Nephron (organoid): ENCODE measurements at regions not wholly inside any gene's neighbourhood (a gene's known extent, or its start where the extent isn't known, plus 50 kb on each side); places are given as distances from the start of the nearest gene placed in this dataset.

ENCODE experiments used
- H3K27ac Mint-ChIP-seq, 3 experiments: 2 replicates each; pipeline ENCODE4 v1.8.0; 2020; ENCODE audit warnings: mixed read lengths in 3 of 3, mild to moderate bottlenecking in 2 of 3, moderate library complexity in 1 of 3
- H3K27me3 Mint-ChIP-seq: 2 replicates; pipeline ENCODE4 v1.8.0; 2021; ENCODE audit warnings: low read depth, mild to moderate bottlenecking, moderate library complexity, mixed read lengths
- H3K36me3 Mint-ChIP-seq: 2 replicates; pipeline ENCODE4 v1.8.0; 2020; ENCODE audit warnings: low read depth, mixed read lengths
- H3K4me1 Mint-ChIP-seq: 2 replicates; pipeline ENCODE4 v1.8.0; 2020; ENCODE audit warnings: mixed read lengths
- H3K4me3 Mint-ChIP-seq, 3 experiments: 2 replicates each; pipeline ENCODE4 v1.8.0; 2020; ENCODE audit warnings: mild to moderate bottlenecking in 3 of 3, mixed read lengths in 3 of 3, moderate library complexity in 2 of 3
- H3K9me3 Mint-ChIP-seq: 2 replicates; pipeline ENCODE4 v1.8.0; 2020; ENCODE audit warnings: mixed read lengths
- CTCF ChIP-seq, 3 experiments: fragments of 200-600 bp; sonication (generic); IDR thresholded peaks; one replicate each; pipeline ENCODE4 v1.5.0; 2021; ENCODE audit warnings: antibody characterized with exemption in 3 of 3; ENCODE audit not compliant: unreplicated experiment in 3 of 3

GRCh38 chr7:155969192-155969929 is 157.1 kb upstream of the SHH start:
- no peaks in the 10 kb centered on the region for H3K36me3 Mint-ChIP-seq
- H3K4me1 Mint-ChIP-seq, result no peaks in the 10 kb centered on the region
- no peak overlapping the region for H3K4me3 Mint-ChIP-seq
- no peak overlapping the region for H3K27ac Mint-ChIP-seq
- TF ChIP-seq CTCF (IDR thresholded peaks at IDR 0.05; ENCODE audit: unreplicated experiment in 3 of 3), result no peak
- H3K27me3 Mint-ChIP-seq, result peaks cover 12% of the 10 kb centered on the region
- H3K9me3 Mint-ChIP-seq, result no peaks in the 10 kb centered on the region

GRCh38 chr7:155965010-155965409 is 152.7 kb upstream of the SHH start:
- Mint-ChIP-seq H3K36me3 (no peaks in the 10 kb centered on the region), H3K9me3 (no peaks in the 10 kb centered on the region), H3K4me3 (no peak overlapping the region), H3K27ac (no peak overlapping the region), H3K4me1 (no peaks in the 10 kb centered on the region), H3K27me3 (peaks cover 18% of the 10 kb centered on the region)
- no peak for TF ChIP-seq CTCF (IDR thresholded peaks at IDR 0.05; ENCODE audit: unreplicated experiment in 3 of 3)

- no peaks in the 10 kb centered on the region for H3K9me3 Mint-ChIP-seq
- H3K27me3 Mint-ChIP-seq, result peaks cover 18% of the 10 kb centered on the region
- no peak for TF ChIP-seq CTCF (IDR thresholded peaks at IDR 0.05; ENCODE audit: unreplicated experiment in 3 of 3)
Observed at GRCh38 chr7:155964543-155964942, 152.3 kb upstream of the SHH start.

GRCh38 chr7:155963771-155964195 is 151.5 kb upstream of the SHH start:
- Mint-ChIP-seq H3K9me3 (no peaks in the 10 kb centered on the region), H3K27me3 (peaks cover 18% of the 10 kb centered on the region), H3K4me1 (no peaks in the 10 kb centered on the region), H3K36me3 (no peaks in the 10 kb centered on the region), H3K27ac (no peak overlapping the region), H3K4me3 (no peak overlapping the region)
- TF ChIP-seq CTCF (IDR thresholded peaks at IDR 0.05; ENCODE audit: unreplicated experiment in 3 of 3), result no peak

More at GRCh38 chr7:155964543-155964942, 152.3 kb upstream of the SHH start:
- Mint-ChIP-seq H3K4me1 (no peaks in the 10 kb centered on the region), H3K36me3 (no peaks in the 10 kb centered on the region), H3K4me3 (no peak overlapping the region), H3K27ac (no peak overlapping the region)

GRCh38 chr7:155963356-155963755 is 151.1 kb upstream of the SHH start:
- H3K27ac Mint-ChIP-seq, result no peak overlapping the region
- H3K36me3 Mint-ChIP-seq, result no peaks in the 10 kb centered on the region

More at GRCh38 chr7:155963356-155963755, 151.1 kb upstream of the SHH start:
- Mint-ChIP-seq H3K9me3 (no peaks in the 10 kb centered on the region), H3K4me1 (no peaks in the 10 kb centered on the region), H3K27me3 (peaks cover 16% of the 10 kb centered on the region), H3K4me3 (no peak overlapping the region)
- TF ChIP-seq CTCF (IDR thresholded peaks at IDR 0.05; ENCODE audit: unreplicated experiment in 3 of 3), result no peak
